ENCODE measurements at regions not wholly inside any gene's neighbourhood (a gene's known extent, or its start where the extent isn't known, plus 50 kb on each side); places are given as distances from the start of the nearest gene placed in this dataset.

GRCh38 chr10:78533776-78534175 is 500.1 kb downstream of the RPS24 start:
- FAIRE-seq (no peak), DNase-seq (ENCODE audit: extremely low spot score, insufficient read length, low read depth) (no peak)

DNA sequence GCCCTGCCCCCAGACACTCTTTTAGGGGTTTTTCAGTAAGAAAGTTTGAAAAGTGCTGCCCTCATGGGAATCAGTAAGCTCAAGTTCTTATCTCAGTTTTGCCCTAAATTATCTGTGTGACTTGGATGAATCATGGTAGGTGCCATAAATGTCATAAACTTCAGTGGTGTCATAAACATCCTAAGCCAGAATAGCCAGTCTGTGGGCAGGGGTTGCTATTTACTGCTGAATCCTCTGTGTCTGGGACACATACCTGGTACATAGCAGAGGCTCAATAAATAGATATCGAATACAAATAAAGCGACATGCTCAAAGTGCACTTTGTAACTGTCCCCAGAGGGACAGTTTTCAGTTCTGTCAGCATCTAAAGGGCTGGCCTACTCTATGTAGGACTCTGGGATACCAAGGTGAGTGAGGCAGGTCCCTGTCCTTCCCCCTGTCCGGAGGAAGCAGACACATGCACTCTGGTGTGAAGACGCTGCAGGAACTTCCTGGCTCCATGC is 502.1 kb downstream of the RPS24 start:
- DNase-seq (ENCODE audit: extremely low spot score, insufficient read length, low read depth): no peak
- FAIRE-seq: no peak

GRCh38 chr10:78537018-78537417 is 503.4 kb downstream of the RPS24 start:
- FAIRE-seq (no peak), DNase-seq (ENCODE audit: extremely low spot score, insufficient read length, low read depth) (no peak)

DNA sequence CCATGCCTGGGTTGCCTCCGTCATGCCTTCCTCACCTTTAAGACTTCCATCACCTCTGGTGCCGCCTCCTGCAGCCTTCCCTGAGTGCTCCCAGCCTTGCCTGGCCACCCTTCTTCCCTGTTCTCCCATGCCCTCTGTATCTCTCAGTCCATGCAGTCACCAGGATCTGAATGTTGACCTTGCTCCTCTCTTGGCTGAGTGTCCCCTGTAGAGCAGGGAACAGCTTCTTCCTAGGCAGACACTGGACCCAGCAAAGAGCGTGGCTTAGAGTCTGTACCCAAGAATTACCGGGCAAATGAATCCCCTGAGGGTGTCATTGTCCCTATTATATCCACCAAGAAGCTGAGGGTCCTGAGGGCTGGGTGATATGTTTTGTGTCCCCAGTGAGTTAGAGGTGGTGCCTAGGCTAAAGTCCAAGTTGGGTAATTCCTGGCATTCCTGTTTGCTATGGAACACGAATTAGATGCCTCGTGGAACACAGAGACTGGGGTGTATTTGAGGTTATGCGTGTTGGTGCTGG is 505.6 kb downstream of the RPS24 start:
- DNase-seq (ENCODE audit: extremely low spot score, insufficient read length, low read depth): no peak
- FAIRE-seq: no peak

DNA sequence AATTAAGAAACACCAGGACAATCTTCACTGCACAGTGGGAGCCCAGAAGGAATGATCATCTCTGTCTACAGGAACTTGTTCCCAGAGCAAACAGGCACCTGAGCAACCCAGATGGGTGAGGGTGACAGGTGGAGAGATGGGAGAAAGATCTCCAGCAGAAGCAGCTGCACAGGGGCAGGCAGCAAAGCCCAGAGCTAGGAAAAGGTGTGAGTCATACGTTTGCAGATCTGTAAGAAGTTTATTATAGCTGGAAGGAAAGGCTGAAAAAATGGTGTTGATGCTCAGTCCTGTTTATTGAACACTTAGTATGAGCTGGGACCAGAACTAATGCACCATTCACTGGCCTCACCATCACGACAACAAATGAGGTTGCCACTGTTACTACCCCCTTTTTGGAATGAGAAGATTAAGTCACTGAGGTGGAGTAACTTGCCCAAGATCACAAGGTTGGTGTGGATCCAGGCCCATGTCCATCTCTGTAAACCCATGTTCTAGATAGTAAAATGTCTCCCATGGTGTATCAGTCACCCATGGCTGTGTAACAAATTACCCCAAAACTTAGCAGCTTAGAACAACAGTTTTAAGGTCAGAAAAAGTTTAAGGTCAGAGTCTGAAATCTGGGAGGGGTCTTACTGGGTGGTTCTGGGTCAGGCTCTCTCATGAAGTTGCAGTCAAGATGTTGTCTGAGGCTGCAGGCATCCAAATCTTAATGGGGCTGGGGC is 506.9 kb downstream of the RPS24 start:
- no peak for FAIRE-seq
- no peak for DNase-seq (ENCODE audit: extremely low spot score, insufficient read length, low read depth)

DNA sequence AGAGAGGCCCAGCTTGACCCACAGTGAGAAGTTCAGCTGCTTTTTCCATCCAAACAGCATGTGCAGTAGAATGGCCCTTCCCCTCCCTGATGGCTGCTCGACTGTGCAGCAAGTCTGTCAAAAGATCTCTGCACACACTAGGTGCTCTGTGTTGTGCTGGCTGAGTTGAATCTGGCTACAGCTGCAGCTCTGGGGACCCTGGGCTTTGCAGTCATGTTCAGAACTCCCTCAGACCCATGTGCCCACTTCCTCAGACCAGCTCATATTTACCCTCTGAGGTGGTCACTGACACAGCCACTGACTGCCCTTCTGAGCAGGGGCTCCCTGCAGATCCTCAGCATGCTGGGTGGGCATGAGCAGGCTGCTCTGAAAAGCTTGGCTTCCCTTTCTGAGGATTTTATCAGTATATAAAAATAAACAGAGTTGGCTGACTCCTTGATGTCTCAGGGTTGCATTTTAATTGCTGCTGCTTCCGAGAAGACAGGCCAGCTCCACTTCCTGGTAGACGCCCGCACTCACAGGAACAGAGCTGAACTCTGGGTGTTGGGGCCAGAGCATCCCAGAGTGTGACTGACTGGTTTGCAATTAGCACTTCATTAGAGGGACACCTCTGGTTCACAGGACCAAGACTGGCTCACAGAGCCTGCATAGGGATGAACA is 507.9 kb downstream of the RPS24 start:
- DNase-seq (ENCODE audit: extremely low spot score, insufficient read length, low read depth): no peak
- no peak for FAIRE-seq

GRCh38 chr10:78542141-78542489 is 508.5 kb downstream of the RPS24 start:
- FAIRE-seq: no peak
- DNase-seq (ENCODE audit: extremely low spot score, insufficient read length, low read depth): no peak

DNA sequence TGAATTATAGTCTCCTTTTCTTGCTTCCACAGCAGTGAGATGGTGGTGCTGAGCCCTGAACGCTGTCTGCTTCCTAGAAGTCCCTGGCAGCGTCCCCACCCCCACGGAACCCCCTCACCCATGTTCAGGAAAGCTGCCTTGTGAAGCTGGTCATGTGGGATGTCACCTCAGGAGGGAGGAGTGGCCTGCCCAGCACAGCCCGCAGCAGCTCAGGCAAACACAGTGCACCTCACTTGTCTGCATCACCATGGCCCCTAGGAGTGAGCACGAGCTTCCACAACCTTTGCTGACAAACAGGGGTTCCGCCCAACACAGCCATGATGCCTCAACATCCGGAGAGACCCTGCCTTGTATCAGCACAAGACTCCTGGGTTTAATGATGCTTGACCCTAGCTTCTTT is 508.9 kb downstream of the RPS24 start:
- DNase-seq (ENCODE audit: extremely low spot score, insufficient read length, low read depth) (no peak), FAIRE-seq (no peak)

DNA sequence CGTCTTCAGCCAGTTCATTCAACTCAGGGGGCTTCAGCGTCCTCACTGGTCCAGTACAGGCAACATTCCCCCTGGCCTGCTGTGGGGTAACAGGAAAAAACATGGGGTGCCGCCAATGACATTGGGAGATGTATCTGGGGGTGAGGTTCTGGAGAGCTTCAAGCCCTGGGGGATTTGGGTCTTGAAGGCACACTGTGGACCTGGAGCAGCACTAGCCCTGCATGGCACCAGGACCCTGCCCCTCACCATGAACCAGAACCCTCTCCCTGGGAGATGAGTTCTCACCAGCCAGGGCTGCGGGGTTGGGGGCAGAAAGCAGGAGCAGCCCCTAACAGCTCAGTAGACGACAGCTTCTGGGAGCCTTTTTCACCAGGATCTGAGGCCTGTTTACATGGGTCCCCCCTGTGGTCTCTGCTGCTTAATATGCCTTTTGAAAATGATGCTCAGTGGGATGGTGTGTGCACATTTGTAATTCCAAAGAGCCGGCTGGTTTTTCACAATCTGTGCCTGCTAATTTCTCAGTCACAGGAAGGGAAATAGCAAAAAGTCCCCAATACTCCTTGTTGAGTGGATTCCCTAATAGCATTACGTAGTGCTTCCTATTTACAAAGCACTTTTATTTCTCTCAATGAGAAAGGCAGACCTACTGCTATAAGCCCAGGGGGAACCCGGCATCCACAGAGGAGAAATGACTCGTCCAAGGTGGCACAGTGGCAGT is 509.5 kb downstream of the RPS24 start:
- FAIRE-seq: no peak

GRCh38 chr10:78543749-78544362 is 510.2 kb downstream of the RPS24 start:
- DNase-seq (ENCODE audit: extremely low spot score, insufficient read length, low read depth) (no peak), FAIRE-seq (no peak)

More for the DNA sequence above, 509.5 kb downstream of the RPS24 start:
- DNase-seq (ENCODE audit: extremely low spot score, insufficient read length, low read depth): no peak

GRCh38 chr10:78544423-78545090 is 510.9 kb downstream of the RPS24 start:
- no peak for DNase-seq (ENCODE audit: extremely low spot score, insufficient read length, low read depth)
- FAIRE-seq: no peak

DNA sequence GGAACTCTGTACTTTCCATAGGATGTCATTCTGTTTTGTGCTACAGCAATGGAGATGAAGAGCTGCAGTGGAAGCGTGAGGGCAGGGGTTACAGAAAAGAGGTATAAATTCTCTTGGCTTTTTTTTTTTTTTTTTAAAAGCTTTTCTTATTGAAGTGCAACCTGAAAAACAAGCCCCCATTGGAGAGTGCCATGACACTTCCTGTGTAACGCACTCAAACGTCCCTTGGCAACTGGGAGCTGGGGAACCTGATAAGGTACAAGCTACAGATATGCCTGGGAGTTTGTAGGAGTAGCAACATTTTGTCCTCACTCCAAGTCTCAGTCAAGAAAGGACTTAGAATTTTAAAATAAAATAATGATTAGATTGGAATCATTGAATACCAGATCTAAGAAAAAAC is 512.1 kb downstream of the RPS24 start:
- FAIRE-seq: no peak

GRCh38 chr10:78547397-78547796 is 513.7 kb downstream of the RPS24 start:
- no peak for DNase-seq (ENCODE audit: extremely low spot score, insufficient read length, low read depth)
- FAIRE-seq: no peak

More for the DNA sequence above, 512.1 kb downstream of the RPS24 start:
- no peak for DNase-seq (ENCODE audit: extremely low spot score, insufficient read length, low read depth)

DNA sequence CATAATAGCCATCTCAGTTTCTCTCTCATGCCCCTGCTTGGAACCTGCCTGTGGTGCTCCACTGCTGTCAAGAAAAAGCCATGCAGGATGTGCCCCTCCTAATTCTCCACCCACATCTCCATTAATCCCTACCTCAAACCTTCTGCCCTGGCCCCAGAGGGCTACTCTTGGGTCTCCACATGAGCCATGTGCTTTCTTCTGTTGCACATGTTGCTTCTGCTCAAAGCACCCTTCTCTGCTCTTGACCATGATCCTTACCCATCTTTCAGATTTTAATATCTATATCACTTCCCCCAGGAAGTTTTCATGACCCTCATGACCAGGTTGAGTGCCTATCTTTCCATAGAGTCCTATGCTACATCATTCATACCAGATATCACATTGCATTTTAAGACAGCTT is 514.2 kb downstream of the RPS24 start:
- no peak for FAIRE-seq
- DNase-seq (ENCODE audit: extremely low spot score, insufficient read length, low read depth): no peak

GRCh38 chr10:78548369-78548768 is 514.7 kb downstream of the RPS24 start:
- DNase-seq (ENCODE audit: extremely low spot score, insufficient read length, low read depth): no peak
- no peak for FAIRE-seq

DNA sequence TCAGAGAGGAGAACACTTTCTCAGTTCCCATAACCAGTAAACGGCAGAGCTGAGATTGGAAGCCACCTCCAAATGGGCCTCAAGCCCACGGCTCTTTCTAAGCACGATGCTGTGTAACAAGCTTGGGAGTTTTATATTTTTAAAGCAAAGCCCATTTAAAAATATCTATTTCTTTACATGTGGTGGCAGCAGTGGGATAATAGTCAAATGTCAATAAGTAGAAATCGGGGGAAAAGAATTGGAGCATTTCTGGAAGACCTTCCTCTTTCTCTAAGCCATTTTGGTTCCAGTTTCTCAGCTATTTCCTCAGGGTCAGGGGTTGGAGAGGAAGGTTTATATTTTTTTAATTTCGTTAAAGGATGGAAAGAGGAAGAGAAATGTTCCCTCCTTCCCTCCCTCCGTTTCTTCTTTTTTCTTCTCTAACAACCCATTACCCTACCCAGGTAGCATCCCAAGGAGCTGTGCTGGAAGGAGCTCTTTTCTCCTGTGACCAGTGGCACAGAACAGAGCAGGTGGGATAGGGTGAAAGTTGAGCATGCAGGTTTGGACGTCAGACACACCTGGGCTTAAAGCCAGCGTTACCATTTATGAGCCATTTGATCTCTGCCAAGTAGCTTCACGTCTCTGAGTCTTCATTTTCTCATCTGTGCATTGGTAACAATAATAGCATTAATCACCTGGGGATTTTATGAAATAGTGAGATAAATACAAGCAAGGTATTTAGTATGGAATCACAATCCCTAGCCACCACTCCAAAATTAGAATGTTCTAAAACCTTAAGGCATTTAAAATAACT is 515.7 kb downstream of the RPS24 start:
- FAIRE-seq: no peak
- no peak for DNase-seq (ENCODE audit: extremely low spot score, insufficient read length, low read depth)

GRCh38 chr10:78550090-78550489 is 516.4 kb downstream of the RPS24 start:
- no peak for FAIRE-seq
- no peak for DNase-seq (ENCODE audit: extremely low spot score, insufficient read length, low read depth)

GRCh38 chr10:78550716-78551115 is 517.1 kb downstream of the RPS24 start:
- DNase-seq (ENCODE audit: extremely low spot score, insufficient read length, low read depth) (no peak), FAIRE-seq (no peak)

All from GM18507 (cell line).